ENCODE measurements at regions not wholly inside any gene's neighbourhood (a gene's known extent, or its start where the extent isn't known, plus 50 kb on each side); places are given as distances from the start of the nearest gene placed in this dataset.

- peak overlapping the region; percentile 61; the same call in 1 of the 2 replicates for H3K18ac ChIP-seq (ENCODE audit: low read depth, low read length)
- dilution Hi-C loops (cut with HindIII; ENCODE audit: low sequenced_read_pairs, unreplicated experiment), result no loop called here
- H3K14ac ChIP-seq (replicated peaks; ENCODE audit: low read depth, low read length), result peak overlapping the region; percentile 87; the same call in 1 of the 2 replicates
- in situ Hi-C loops (cut with MboI; ENCODE audit: low sequenced_read_pairs), result no loop called here
- peak overlapping the region; percentile 90; the same call in 2 of the 3 replicates for H2BK15ac ChIP-seq (ENCODE audit: low read depth, low read length)
- no peak overlapping the region for H3K27ac ChIP-seq (ENCODE audit: insufficient read depth, low read length)
- H3K9me3 ChIP-seq (ENCODE audit: control insufficient read depth, insufficient read depth, low read length), result no peaks in the 10 kb centered on the region
- H3K79me1 ChIP-seq (ENCODE audit: low read depth in 1 of 2, low read length in 2 of 2), result no peaks in the 10 kb centered on the region
- H4K5ac ChIP-seq (ENCODE audit: low read depth, low read length), result peak overlapping the region; percentile 35; the same call in 1 of the 2 replicates
- H2AK9ac ChIP-seq (replicated peaks; ENCODE audit: low read depth, low read length, poor library complexity), result no peak overlapping the region
- no peaks in the 10 kb centered on the region for H3K36me3 ChIP-seq (ENCODE audit: control insufficient read depth, insufficient read depth, low read length)
- peaks cover 8% of the 10 kb centered on the region for H3K9me1 ChIP-seq (ENCODE audit: insufficient read depth, low read length)
- peak overlapping the region; percentile 41 for H4K91ac ChIP-seq (ENCODE audit: insufficient read depth, low read depth, low read length)
- TF ChIP-seq SMC3 (IDR thresholded peaks at IDR 0.05; ENCODE audit: low read depth, low read length), result no peak
- TF ChIP-seq CHD1 (IDR thresholded peaks at IDR 0.05; ENCODE audit: low read depth, low read length), result no peak
- TF ChIP-seq MAZ (IDR thresholded peaks at IDR 0.05; ENCODE audit: borderline replicate concordance, low read depth, low read length), result no peak
- no peak for TF ChIP-seq MAFK (IDR thresholded peaks at IDR 0.05; ENCODE audit: low read depth, low read length)
- TF ChIP-seq MXI1 (IDR thresholded peaks at IDR 0.05; ENCODE audit: borderline replicate concordance, low read depth, low read length), result no peak
- TF ChIP-seq ELK1 (IDR thresholded peaks at IDR 0.05; ENCODE audit: borderline replicate concordance, low read depth, low read length), result no peak
- no peak for TF ChIP-seq NFE2L2 (IDR thresholded peaks at IDR 0.05; ENCODE audit: low read depth, low read length)
- no peak for TF ChIP-seq FOS (IDR thresholded peaks at IDR 0.05; ENCODE audit: low read depth, low read length)
- no peak for TF ChIP-seq CTCF (conservative IDR thresholded peaks at IDR 0.05; ENCODE audit: low read depth, low read length)
- no peak for TF ChIP-seq RCOR1 (IDR thresholded peaks at IDR 0.05; ENCODE audit: insufficient replicate concordance, low read length)
- no peak for TF ChIP-seq POLR2A (IDR thresholded peaks at IDR 0.05; ENCODE audit: low read depth, low read length)
- no peak for TF ChIP-seq USF2 (IDR thresholded peaks at IDR 0.05; ENCODE audit: low read depth, low read length)
- TF ChIP-seq CEBPB (IDR thresholded peaks at IDR 0.05; ENCODE audit: low read depth, low read length), result no peak
- TF ChIP-seq RAD21 (IDR thresholded peaks at IDR 0.05; ENCODE audit: low read length), result no peak
- no peak for TF ChIP-seq RFX5 (IDR thresholded peaks at IDR 0.05; ENCODE audit: low read depth, low read length)
- no peak overlapping the region for H3K4me3 ChIP-seq (ENCODE audit: insufficient read depth, low read depth, low read length)
- intact Hi-C loops (cut with micrococcal nuclease), result no loop called here
- H3K27me3 ChIP-seq (ENCODE audit: control insufficient read depth, insufficient read depth, low read length), result no peaks in the 10 kb centered on the region
- peak overlapping the region; percentile 62; the same call in 1 of the 2 replicates for H2BK120ac ChIP-seq (ENCODE audit: low read depth, low read length)
- BruUV-seq (replicated peaks), result no TSS peak
- peak overlapping the region; percentile 48; the same call in 1 of the 2 replicates for H3K23ac ChIP-seq (ENCODE audit: low read depth, low read length)
- WGBS, 2 experiments (ENCODE audit: extremely low coverage in 2 of 2, insufficient read length in 1 of 2), result 50% methylated on average over 1 of the region's 3 CpGs; no CpG with 5 or more reads in 1 of the 2 experiments
- H3K4me2 ChIP-seq (ENCODE audit: low read depth, low read length), result no peak overlapping the region; the same call in 1 of the 2 replicates
- H2AFZ ChIP-seq (replicated peaks; ENCODE audit: low read length, poor library complexity), result peak overlapping the region; percentile 60
- peak overlapping the region; percentile 64 for H3K4ac ChIP-seq (ENCODE audit: low read depth, low read length)
- DNase-seq, result peak; percentile 27
- ATAC-seq (ENCODE audit: low read depth), result no peak
- H3K9ac ChIP-seq (ENCODE audit: low read depth, low read length), result no peak overlapping the region
- H4K20me1 ChIP-seq (ENCODE audit: insufficient read depth, low read length), result no peaks in the 10 kb centered on the region
- H4K8ac ChIP-seq (ENCODE audit: low read depth in 2 of 2, low read length in 2 of 2), result peak overlapping the region; percentile 27 to 55; a peak in 2 of 4 replicates
- H3K56ac ChIP-seq (ENCODE audit: extremely low read depth, insufficient read depth, low read length), result no peak overlapping the region
- H2AK5ac ChIP-seq (ENCODE audit: low read depth, low read length), result peak overlapping the region; percentile 59; the same call in 1 of the 2 replicates
- ChIA-PET CTCF (interaction anchor here (0.6 to 1.6 kb wide), 5 partner anchors 21 to 941 kb away, joined by 3 to 6 read pairs (median 3); no protein-coding TSS in a partner anchor), POLR2A (ENCODE audit: unreplicated experiment) (no interaction called here)
- H2BK20ac ChIP-seq (ENCODE audit: low read depth, low read length), result peak overlapping the region; percentile 75
- no peak overlapping the region for H2BK5ac ChIP-seq (ENCODE audit: low read depth, low read length, poor library complexity, severe bottlenecking)
- H3K4me1 ChIP-seq (ENCODE audit: control insufficient read depth, insufficient read depth, low read length), result peaks cover 15% of the 10 kb centered on the region
Observed at GRCh38 chr7:142477079-142477651, 219.3 kb upstream of the PRSS58 start.
